GM10248 (cell line): ENCODE measurements at regions not wholly inside any gene's neighbourhood (a gene's known extent, or its start where the extent isn't known, plus 50 kb on each side); places are given as distances from the start of the nearest gene placed in this dataset.

ENCODE experiments used
- CTCF ChIA-PET: fragments of 300-600 bp; sonication (Branson Sonifier 250); formaldehyde crosslinking; extraction: SDS; loops from one replicate; lab custom pipeline; 2021; ENCODE audit warnings: antibody characterized with exemption; lab: Yijun Ruan, JAX
- POLR2A ChIA-PET: fragments of 350-650 bp; sonication (Branson Sonifier 250); formaldehyde crosslinking; extraction: SDS; loops from one replicate; lab custom pipeline; 2020; ENCODE audit warnings: antibody characterized with exemption; lab: Yijun Ruan, JAX
- DNase-seq: peaks from one replicate; pipeline ENCODE4 v3.0.0; 2012; ENCODE audit errors: extremely low spot score
- TF ChIP-seq, protein P1 (sequence below): IDR thresholded peaks from 2 replicates; pipeline ENCODE4 v1.5.1; 2012; ENCODE audit warnings: mild to moderate bottlenecking, low read depth; ENCODE audit errors: extremely low read depth, missing control alignments, control extremely low read depth

DNA sequence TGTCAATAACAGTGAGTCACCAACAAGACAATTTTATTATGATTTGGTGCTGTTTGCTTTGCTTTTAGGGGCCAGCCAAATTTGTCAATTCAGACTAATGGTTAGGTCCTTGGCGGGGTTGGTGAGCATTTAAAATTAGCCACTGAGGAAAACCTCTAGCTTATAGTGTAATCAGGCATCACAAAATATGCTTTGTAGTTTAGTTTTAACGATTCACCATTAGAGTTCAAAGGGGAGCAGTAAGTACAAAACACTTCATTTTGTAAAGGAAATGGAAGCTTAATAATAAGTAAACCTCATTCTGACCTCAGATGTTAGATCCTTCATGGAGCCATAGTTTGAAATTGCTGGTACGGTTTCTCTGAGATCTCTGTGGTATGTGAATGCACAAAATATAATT is 218.4 kb upstream of the GOLIM4 start:
- no peak for DNase-seq
- TF ChIP-seq, protein P1, sequence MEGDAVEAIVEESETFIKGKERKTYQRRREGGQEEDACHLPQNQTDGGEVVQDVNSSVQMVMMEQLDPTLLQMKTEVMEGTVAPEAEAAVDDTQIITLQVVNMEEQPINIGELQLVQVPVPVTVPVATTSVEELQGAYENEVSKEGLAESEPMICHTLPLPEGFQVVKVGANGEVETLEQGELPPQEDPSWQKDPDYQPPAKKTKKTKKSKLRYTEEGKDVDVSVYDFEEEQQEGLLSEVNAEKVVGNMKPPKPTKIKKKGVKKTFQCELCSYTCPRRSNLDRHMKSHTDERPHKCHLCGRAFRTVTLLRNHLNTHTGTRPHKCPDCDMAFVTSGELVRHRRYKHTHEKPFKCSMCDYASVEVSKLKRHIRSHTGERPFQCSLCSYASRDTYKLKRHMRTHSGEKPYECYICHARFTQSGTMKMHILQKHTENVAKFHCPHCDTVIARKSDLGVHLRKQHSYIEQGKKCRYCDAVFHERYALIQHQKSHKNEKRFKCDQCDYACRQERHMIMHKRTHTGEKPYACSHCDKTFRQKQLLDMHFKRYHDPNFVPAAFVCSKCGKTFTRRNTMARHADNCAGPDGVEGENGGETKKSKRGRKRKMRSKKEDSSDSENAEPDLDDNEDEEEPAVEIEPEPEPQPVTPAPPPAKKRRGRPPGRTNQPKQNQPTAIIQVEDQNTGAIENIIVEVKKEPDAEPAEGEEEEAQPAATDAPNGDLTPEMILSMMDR = no peak
- ChIA-PET POLR2A (no interaction called here), CTCF (no interaction called here)

DNA sequence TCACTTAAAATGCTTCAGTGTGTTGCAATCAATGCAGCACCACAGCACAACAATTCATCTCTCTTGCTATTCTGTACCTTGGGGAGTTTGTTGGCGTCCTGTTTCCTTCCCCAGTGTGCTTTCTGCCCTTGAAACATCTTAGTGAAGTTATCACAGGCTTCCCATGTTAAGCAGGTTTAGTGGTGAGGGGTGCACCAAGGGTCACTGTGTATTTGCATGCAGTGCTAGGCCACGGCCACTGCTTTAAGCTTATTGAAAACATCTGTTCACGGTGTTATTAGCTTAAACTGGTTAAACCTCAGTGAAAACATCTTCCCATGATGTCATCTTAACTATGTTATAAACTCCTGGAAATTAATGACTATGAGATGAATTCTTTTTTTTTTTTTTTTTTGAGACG is 217.3 kb upstream of the GOLIM4 start:
- no peak for DNase-seq
- POLR2A ChIA-PET = no interaction called here

DNA sequence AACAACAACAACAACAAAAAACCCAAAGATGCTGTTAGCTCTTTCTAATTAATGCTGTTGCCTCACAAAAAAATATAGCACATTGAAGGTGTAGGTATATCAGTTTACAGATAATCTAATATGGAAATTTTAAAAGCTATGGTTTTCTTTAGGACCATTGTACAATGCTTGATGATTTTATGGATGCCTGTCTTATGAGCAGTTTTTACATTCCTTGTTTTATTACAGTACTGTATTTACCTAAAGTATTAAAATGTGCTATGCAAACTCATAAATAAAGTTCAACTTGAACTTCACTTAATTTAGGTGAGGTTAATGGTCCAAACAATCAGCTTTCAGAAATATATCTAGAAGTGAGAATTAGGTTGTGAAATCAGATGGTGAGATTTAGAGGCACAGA is 212.2 kb upstream of the GOLIM4 start:
- ChIA-PET POLR2A (no interaction called here), CTCF (interaction anchor here (0.6 to 1.8 kb wide), 7 partner anchors 9 to 539 kb away, joined by 3 to 6 read pairs (median 3); no protein-coding TSS in a partner anchor)
- TF ChIP-seq, protein P1 = no peak
- no peak for DNase-seq

More for the DNA sequence above, 217.3 kb upstream of the GOLIM4 start:
- CTCF ChIA-PET = no interaction called here
- TF ChIP-seq, protein P1 = no peak

DNA sequence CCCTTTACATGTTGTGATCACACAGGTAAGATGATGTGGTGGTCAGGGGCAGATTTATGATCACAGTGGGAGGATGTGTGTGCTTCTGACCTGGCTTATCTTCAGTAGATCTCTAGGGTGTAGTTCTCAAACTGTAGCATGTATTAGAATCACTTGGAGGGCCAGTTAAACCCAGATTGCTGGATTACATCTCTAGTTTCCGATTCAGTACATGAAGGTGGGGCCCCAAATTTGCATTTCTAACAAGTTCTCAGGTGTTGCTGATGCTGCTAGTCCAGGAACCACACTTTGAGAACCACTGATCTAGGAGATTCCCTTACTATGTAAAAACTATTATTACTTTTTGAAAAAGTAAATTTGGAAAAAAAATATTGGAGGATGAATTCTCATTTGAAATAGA is 199.3 kb upstream of the GOLIM4 start:
- ChIA-PET POLR2A (no interaction called here), CTCF (interaction anchor here (1.4 kb wide), 1 partner anchor 10 kb away, joined by 5 read pairs; no protein-coding TSS in a partner anchor)
- TF ChIP-seq, protein P1 = no peak
- DNase-seq = no peak

DNA sequence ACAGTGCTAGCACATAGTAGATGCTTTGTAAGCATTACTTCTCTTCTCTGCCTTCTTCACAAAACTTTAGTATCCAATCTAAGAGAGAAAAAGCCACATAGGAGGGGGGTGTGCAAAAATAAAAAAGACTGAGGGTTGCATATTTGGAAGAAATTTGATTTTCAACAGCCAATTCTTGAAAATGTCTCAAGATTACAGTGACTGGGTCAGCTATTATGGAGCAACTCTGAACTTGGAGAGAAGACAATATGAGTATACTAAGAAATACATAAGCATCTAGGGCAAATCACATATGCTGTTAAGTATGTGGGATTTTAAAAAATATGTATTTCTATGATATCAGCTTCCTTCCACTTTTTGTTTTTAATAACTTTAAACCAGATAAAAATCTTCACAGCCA is 196.6 kb upstream of the GOLIM4 start:
- CTCF ChIA-PET = interaction anchor here (0.8 kb wide), 1 partner anchor 16 kb away, joined by 3 read pairs; no protein-coding TSS in a partner anchor
- POLR2A ChIA-PET = no interaction called here
- DNase-seq = no peak
- TF ChIP-seq, protein P1 = no peak

DNA sequence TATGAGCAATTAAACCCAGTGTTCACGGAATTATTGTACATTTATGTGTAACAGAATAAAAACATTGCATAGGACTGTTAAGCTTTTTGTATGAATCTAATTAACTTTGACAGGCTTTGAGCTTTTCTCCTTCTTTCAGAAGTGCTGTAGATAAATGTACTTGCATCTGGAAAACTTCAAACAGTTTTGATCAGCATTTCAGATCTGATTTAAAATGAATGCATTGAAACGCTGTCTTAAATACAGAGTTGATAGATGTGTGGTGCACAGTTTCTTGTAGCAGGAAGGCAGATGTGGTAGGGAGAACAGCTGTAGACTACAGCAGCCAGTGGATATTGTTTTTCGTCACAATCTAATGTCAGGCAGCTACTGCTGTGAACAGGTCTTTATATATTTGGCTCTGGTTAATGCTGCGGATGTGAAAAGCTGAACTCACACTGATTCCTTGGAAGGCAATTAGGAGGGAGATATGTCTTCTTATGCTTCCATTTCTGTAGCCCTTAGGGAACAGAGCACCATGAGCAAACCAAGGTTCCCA is 193.8 kb upstream of the GOLIM4 start:
- ChIA-PET POLR2A (no interaction called here), CTCF (interaction anchor here (1.1 kb wide), 1 partner anchor 18 kb away, joined by 3 read pairs; no protein-coding TSS in a partner anchor)
- DNase-seq = no peak
- TF ChIP-seq, protein P1 = no peak
